ENCODE measurements at regions not wholly inside any gene's neighbourhood (a gene's known extent, or its start where the extent isn't known, plus 50 kb on each side); places are given as distances from the start of the nearest gene placed in this dataset.
"Not testable (repeated sequence)": the region's sequence is repeated elsewhere in the genome, so short reads cannot be mapped to it uniquely, and the experiment has no call there.

DNA sequence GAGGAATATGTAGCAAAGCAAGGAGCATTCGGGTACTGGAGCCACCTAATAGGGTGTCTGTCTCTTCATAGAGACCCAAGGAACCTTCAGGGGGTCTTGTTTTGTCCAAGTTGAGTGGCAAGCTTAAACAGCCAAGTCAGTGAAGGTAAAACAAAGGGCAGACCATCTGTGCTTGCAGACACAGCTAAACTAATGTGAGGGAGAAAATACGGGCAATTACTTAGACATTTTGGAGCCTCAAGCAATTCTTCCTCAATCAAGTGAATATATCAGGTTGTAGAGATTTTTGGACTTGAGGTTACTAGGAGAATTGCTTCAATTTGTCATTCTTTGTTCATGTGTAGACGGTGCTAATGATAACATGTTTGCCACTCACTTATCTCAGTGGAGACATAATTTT, 148.2 kb upstream of the ARHGAP20 start:
- DNase-seq, result no peak

DNA sequence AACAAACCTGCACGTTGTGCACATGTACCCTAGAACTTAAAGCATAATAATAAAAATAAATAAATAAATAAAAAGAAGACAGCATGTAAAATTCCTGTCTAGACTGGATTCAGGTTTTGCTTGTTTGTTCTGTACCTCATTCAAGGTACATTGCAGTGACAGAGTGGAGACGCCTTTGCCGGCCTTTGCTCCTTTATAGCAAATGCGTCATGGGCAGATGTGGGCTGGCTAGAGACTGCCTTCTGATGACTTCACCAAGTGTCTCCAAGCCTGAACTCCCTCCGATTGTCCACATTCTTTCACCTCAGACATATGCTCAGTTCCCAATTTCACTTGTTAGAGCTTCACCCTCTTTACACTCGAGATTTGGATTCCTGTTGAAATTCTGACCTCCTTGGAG, 147.8 kb upstream of the ARHGAP20 start:
- no peak for DNase-seq

DNA sequence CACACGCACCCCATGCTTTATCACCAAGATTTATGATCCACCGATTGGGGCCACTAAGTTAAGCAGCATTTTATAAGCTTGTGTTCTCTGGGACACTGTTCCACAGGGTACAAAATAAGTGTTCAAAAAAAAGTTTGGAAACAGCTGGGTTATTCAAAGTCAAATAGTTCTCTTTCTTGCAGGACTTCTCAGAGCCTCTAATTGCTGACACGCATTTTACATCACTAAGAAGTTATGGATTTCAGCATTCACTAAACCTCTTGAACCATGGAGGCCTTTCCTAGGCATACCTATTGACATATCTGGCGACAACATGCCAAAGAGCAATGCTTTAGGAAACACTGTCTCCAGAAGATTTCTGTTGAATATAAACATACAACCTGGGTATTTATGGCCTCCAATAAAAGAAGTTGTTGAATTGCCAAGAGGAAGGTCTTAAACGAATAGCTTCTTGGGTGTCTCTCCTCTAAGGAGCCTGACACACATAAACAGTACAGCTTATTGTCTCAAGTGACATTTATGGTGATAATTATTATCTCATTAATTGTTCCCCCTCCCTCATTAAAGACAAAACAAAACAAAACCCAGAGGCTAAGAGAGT, 147.1 kb upstream of the ARHGAP20 start:
- DNase-seq, result no peak

DNA sequence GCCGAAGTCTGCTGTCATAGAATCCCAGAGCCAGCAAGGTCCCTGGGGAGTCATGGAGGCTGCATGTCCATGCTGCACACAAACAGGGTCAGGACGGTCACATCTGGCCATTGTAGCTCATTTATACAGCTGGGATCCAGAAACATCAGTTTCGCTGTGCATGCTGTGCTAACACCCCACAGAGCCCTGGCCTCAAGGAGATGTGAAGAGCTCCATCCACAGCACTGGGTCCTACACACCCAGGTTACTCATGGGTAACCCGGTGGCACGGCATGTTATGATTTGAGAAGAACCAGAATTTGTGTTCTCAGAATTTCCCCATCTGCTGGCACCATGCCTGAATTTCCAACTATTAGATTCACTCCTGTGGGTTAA, 146.3 kb upstream of the ARHGAP20 start:
- DNase-seq, result no peak

DNA sequence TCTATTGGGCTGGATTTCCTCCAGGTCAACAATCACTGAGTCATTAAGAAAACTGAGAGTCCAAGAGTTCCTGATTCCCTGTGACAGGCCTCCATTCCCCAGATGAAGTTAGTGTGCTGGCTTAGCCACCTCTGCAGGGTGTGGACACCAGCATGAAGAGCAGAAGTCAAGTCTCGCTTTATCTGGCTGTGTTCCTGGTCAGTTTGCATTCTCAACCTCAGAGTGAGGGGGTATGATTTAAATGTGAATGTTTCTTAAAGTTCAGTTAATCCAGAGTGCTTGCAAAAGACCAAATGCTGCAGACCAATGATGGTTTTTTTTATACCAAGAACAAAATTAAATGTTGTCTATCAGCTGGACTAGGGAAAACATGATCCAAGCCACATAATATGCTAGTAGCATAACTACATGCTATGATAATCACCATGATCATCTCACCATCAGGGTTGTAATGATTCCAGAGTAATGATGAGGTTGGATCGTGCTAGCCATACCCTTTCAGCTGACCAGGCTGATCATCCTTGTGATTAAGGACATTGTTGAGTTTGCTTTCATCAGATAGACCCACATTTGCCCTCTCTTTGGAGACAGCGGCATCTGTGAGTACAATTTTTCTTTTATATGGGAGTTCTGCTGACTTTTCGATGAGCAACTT, 145.8 kb upstream of the ARHGAP20 start:
- no peak for DNase-seq

DNA sequence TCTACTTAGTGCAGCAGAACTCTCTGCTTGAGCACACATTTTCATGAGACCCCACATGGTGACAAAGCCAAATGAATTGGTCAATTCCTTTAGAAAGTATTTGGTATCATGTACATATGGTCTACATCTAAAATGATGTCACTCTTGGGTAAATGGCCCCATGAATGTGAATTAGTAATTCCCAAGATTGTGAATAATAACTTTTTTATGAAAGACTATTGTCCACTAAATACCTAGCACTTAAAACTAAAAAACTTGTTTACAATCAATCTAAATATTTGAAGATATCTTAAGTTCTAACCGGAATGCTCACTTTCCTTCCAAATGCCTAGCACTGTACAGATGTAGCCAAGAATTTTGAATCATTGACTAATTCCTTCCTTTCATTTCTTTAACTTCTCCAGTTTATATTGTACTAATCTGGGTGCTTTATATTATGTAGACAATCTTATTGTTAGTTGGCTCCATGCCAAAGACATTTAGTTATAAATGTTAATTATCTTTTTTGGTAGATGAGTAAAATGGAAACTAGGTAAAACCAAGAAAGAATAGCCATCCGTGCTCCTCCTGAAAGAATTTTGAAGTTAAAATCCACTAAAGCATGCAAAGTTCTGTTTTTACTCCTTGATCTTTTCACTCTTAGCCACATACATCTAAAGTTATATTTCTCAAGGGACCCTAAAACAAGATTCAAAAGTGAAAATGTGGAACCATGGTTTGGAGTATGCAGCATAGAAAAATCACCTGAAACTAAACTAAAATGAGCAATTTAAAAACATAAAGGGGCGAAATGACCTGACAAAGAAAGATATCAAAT, 145.0 kb upstream of the ARHGAP20 start:
- no peak for DNase-seq

DNA sequence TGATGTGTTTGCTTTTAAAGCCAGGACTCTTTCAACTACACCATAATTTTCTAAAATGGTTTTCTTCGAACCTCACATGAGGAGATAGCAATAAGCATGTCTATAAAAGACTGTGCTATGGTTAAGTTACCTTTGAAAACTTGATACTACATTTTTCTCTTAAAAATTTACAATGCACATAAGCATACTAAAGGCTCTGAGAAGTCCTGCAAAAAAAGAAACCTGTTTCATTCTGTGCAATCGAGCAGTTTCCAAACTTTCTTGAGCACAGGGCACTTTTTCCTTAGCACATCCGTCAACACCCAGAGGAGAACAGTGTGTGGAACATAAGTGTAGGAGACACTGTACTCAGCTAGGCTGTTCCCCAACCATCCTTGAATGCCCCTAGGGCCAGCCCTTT, 144.1 kb upstream of the ARHGAP20 start:
- no peak for DNase-seq

DNA sequence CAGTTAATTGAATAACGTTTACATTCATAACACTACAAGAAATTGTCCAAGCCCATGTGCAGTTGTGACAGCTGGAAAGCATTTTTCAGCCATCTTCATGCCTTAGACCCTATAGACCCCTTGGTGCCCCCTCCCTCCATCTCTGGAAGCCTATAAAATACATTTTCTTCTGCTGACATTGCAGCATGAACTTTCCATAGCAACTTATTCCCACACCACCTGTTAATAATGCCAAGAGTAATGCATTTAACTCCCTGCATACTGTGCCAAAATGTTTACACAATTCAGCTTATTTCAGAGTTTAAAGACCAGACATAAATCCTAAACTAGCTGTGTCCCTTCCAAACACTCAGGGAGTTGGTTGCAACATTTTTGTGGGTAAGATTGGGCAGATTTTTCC, 143.0 kb upstream of the ARHGAP20 start:
- no peak for DNase-seq

DNA sequence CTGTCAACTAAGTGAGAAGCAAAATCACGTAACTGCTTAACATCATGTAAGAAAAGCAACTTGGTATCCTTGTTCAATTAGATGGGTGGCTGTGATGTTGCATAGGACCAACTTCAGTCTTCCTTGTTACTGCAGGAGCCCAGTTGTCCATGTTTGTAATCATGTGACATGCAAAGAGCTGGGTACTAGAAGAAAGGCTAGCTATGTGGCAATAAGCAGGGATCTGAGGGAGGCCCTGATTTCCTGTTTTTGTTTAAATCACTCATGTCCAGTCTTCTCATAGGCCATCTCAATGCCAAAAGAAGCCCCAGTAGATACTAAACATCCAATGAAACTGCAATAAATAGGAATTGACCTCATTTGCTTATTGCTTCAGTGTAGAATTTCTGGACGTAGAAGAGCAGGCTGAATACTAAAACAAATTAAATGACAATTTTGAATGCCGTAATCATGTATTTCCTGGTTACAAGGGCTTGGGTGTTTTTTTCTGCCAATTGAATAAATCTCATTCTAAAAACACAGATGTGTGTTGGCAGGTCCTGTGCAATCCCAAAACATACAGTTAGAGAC, 140.8 kb upstream of the ARHGAP20 start:
- no peak for DNase-seq

DNA sequence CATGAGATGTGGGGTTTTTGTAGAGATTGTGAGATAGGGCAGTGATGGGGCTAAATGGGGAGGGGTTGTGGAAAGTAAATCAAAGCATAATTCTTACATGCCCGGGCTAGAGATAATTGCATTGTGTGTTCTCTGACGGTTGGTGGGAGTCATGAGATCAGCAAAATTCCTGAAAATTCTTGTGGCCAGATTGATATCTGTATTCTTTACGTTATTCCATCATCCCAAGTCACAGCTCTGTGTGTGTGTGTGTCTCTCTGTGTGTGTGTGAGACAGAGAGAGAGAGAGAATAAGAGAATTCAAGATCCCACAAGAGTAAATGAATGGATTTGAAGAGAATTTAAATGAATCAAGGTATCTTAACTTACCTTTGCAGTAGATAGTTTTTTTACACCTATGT, 138.6 kb upstream of the ARHGAP20 start:
- DNase-seq, result no peak

DNA sequence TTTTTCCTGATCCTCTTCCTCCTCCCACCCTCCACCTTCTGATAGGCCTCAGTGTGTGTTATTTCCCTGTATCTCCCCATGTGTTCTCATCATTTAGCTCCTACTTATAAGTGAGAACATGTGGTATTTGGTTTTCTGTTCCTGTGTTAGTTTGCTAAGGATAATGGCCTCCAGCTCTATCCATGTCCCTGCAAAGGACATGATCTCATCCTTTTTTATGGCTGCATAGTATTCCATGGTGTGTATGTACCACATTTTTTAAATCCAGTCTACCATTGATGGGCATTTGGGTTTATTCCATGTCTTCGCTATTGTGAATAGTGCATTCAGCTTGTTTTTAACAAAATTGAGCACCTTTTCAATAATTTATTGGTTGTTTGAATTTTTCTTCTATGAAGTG, 130.8 kb upstream of the ARHGAP20 start:
- DNase-seq, result not testable (repeated sequence)

DNA sequence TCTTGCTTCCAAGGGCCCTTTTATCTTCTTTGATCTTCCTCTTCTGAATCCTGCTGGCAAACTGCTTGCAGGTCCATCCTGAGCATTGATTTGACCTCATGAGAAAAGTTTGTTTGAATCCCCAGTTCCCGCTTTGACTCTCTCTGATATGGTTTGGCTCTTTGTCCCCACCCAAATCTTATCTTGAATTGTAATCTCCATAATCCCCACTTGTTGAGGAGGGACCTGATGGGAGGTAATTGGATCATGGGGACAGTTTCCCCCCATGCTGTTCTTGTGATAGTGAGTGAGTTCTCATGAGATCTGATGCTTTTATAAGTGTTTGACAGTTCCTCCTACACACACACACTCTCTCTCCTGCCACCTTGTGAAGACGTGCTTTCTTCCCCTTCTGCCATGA, 126.6 kb upstream of the ARHGAP20 start:
- DNase-seq, result no peak

DNA sequence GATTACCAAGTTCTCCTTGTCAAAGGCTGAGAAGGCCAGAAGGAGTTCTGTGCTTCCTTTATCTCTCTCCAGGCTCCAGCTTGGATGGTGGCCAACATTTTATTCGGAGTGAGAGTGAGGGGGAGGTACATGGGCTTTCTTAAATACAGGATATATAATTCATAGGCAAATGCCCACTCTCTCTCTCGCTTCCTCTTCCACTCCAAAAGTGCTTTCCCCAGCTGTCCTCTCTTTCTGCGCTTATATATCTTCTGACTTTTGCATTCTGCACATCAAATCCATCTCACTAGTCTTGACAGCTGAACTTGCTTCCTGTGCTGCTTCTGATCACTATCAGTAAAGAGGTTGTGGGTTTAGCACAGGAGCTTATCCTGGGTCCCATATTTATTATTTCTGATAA, 125.4 kb upstream of the ARHGAP20 start:
- DNase-seq, result no peak

DNA sequence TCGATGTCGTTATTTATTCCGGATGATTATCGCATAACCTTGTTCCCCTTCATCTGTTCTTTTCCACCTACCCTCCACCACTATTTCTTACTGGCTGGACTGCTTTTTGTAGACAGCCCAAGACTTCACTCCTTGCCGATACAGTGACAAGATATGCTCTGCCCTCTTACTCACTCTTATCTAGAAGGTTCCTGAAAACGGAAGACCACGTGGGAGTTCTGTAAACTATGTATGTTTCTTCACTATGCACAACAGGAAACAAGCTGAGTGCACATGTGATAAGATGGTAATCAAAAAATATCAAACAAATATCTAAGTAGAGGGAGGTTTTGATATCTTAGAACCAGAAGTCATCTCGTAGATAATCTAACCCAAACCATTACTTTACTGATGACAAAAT, 122.9 kb upstream of the ARHGAP20 start:
- DNase-seq, result no peak

DNA sequence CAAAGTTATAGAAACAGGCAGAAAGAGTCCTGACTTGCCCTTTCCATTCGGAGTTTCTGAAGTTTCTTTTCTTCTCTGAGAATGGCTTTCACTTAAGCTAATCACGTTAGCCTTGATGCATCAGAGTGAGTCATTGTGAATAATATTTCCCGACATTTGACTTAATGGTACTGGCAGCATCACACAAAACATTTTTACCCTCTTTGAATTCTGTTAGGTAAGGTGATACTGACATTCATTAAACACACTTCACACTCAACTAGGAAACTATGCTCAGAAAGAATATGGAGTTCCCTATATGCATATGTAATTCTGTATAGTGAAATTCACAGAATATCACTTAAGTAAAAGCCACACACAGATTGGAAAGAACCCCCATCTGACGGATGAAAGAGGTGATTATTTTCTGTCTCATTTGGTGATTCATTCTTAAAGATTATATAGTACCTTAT, 120.8 kb upstream of the ARHGAP20 start:
- DNase-seq, result no peak

DNA sequence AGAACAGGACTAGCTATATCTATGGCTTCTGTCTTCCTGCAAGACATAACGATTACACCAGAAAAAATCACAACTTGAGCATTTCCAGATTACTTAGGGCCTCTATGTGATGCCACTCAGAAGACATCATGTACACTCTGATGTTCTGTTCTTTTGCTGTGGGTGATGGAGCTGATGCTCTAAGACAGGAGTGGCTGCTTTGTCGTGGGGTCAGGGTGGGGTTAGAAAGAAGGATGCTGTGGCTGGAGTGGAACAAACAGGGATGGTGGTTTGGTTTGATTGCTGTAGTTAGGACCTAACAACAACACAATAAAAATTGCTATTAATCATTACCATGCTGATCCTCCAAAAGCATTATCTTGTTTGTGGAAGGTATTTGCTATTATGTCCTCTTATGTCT, 120.3 kb upstream of the ARHGAP20 start:
- DNase-seq, result no peak

DNA sequence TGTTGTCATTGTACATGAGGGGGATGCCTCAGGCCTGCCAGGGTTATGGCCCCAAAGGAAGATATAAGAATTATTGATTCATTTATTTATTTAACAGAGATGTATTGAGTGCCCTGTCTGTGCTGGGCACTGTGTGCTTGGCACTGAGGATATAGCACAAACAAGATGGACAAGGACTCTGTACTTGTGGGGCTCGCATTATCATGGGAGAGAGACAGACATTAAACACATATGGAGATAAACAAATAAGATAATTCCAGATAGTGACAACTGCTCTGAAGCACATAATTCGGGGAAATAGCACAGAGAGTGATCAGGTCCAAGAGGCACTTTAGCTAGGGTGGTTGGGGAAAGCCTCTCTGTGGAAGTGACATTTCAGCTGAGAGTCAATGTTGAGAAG, 119.8 kb upstream of the ARHGAP20 start:
- no peak for DNase-seq

DNA sequence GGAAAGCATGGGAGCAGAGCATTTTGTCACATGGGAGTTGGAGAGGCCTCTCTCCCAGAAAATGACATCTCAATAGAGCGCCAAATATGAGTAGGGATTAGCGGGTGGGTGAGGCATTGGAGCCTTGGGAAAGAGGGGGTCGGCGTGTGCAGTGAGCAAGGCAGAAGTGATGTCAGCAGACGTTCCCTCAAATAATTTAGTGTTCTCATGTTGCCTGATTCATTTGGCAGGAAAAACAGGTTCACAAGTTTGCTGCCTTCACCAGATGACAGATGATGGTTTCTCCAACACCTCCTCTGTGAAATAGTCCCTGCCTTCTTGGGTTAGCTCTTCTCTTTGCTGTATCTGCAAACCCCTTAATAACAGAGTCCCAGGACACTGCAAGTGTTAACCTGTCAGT, 118.5 kb upstream of the ARHGAP20 start:
- no peak for DNase-seq

DNA sequence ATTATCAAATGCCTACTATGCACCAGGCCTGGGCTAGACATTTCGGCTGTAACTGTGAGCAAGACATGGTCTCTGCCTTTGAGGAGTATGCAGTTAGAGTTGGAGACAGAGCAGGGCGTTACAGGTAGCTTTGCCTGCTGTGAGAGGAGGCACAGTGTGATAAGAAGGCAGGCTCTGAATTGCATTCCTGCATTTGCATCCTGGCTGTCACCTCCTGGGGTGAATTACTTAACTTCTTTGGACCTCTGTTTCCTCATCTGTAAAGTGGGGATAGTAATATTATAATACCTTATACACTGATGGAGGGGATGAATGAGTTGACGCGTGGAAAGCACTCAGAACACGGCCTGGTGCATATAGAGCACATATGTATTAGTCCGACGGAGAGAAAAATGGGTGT, 118.1 kb upstream of the ARHGAP20 start:
- DNase-seq, result no peak

DNA sequence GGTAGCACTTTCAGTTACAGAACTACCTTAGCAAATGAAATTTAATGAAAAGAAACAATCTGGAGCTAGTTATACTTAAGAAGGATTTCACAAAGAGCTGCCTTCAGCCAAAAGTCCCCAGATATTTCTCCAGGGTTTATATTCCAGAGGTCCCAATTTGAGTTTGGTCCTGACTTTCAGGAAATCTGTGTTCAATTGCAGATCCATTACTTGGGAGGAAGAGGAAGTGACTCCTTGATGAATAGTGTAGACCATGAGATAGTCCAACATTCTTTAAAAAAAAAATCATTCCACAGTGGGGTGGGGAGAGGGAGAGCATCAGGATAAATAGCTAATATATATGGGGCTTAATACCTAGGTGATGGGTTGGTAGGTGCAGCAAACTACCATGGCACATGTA, 117.6 kb upstream of the ARHGAP20 start:
- no peak for DNase-seq

DNA sequence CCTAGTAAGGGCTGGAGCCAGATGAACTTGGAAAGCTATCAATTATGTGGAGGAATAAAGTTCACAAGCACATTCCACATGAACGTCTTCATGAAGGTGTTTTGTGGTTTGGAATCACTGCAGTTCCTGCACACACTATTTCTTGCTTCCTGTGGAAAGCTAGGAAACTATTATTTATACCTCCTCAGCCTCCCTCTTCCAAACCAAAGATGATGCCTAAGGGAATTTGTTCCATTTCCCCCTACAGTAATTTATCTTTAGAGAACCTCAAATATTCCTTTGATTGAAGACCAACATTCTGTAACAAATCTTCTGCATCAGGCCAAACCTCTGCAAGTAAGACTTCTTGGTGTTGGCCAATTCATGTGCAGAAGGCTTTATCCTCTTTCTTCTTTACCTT, 115.8 kb upstream of the ARHGAP20 start:
- DNase-seq, result no peak

DNA sequence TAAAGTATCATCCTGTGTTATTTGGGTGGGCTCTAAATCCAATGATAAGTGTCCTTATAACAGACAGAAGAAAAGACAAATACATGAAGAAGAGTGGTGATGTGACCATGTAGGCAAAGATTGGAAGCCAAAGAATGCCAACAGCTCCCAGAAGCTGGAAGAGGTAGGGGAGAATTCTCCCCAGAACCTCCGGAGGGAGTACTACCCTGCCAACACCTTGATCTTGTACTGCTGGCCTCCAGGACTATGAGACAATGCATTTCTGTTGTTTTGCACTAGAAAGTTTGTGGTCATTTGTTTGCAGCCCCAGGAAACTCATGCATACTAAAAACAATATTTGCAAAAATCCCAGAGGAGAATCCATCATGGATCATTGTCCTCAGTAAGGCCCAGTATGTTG, 115.0 kb upstream of the ARHGAP20 start:
- no peak for DNase-seq

DNA sequence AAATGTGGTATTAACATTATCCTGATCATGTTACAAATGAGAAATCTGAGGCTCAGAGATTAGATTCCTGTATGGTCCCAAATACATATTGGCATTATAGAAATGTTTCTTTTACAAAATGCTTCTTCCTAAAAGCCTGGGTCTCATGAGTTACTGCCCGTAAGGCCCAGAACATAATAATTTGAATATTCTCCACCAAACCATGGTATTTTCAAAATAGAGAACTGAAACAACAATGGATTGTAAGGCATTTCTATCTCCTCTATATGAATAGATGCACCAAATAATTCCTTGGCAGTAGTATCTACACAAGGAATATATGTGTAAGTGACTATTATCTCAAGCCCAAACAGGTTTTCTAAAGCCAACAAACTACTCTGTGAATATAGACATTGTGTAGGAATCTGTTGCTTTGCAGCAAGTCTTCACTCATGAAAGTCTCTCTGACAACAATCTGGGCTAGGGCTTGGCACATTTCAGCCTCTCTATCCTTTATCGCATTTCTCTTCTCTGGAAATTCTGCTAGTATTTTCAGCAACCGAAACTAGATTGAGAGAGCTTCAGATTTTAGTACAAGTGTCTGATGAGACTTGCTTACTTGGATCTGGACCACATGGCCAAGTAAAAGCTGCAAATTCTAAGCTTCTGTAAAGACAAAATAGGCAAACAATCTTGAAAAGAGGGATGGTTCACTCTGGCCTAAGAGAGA, 112.8 kb upstream of the ARHGAP20 start:
- no peak for DNase-seq
